ENCODE measurements at regions not wholly inside any gene's neighbourhood (a gene's known extent, or its start where the extent isn't known, plus 50 kb on each side); places are given as distances from the start of the nearest gene placed in this dataset.

DNA sequence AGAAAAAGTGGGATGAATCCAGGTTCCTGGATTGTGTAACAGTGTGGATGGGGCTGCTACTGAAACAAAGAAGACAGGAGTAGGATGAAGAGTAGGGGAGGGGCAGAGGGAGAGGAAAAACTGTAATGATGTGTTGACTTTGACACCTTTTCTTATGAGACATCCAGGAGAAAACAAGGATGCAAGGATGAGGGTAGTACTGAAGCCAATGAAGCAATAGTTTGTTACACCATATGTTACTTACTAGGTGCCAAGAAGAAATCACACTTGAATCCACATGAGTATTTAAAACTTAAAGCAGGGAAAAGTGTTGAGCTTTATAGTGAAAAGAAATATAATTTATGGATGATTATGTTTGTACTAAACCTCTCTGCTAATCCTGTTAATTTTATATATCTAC is 420.6 kb downstream of the ARL4A start:
- Histone ChIP-seq H3K27ac (ENCODE audit: low read depth, low read length) (no peak overlapping the region), H3K4me3 (ENCODE audit: low read length) (no peak overlapping the region), H3K9me3 (ENCODE audit: control insufficient read depth, insufficient read depth, low read length) (peaks cover 7% of the 10 kb centered on the region; the same call in 1 of the 2 replicates), H3K4me2 (ENCODE audit: low read length) (no peak overlapping the region), H4K20me1 (ENCODE audit: control insufficient read depth, insufficient read depth, low read depth, low read length) (no peaks in the 10 kb centered on the region), H3K27me3 (ENCODE audit: control insufficient read depth, low read length) (no peaks in the 10 kb centered on the region), H3K9me2 (replicated peaks; ENCODE audit: control insufficient read depth, low read length) (no peaks in the 10 kb centered on the region), H3K79me2 (ENCODE audit: control insufficient read depth, low read length) (no peaks in the 10 kb centered on the region), H3K36me3 (ENCODE audit: control insufficient read depth, low read length) (no peaks in the 10 kb centered on the region), H3F3A (ENCODE audit: control insufficient read depth, insufficient read depth) (no peaks in the 10 kb centered on the region), H3K4me1 (ENCODE audit: control insufficient read depth, low read length) (no peaks in the 10 kb centered on the region)
- TF ChIP-seq EZH2phosphoT487 (IDR thresholded peaks at IDR 0.05; ENCODE audit: borderline replicate concordance, low read length): no peak
- TF ChIP-seq, protein P1, sequence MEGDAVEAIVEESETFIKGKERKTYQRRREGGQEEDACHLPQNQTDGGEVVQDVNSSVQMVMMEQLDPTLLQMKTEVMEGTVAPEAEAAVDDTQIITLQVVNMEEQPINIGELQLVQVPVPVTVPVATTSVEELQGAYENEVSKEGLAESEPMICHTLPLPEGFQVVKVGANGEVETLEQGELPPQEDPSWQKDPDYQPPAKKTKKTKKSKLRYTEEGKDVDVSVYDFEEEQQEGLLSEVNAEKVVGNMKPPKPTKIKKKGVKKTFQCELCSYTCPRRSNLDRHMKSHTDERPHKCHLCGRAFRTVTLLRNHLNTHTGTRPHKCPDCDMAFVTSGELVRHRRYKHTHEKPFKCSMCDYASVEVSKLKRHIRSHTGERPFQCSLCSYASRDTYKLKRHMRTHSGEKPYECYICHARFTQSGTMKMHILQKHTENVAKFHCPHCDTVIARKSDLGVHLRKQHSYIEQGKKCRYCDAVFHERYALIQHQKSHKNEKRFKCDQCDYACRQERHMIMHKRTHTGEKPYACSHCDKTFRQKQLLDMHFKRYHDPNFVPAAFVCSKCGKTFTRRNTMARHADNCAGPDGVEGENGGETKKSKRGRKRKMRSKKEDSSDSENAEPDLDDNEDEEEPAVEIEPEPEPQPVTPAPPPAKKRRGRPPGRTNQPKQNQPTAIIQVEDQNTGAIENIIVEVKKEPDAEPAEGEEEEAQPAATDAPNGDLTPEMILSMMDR (IDR thresholded peaks at IDR 0.05; ENCODE audit: low read depth, low read length, poor library complexity, severe bottlenecking): no peak

DNA sequence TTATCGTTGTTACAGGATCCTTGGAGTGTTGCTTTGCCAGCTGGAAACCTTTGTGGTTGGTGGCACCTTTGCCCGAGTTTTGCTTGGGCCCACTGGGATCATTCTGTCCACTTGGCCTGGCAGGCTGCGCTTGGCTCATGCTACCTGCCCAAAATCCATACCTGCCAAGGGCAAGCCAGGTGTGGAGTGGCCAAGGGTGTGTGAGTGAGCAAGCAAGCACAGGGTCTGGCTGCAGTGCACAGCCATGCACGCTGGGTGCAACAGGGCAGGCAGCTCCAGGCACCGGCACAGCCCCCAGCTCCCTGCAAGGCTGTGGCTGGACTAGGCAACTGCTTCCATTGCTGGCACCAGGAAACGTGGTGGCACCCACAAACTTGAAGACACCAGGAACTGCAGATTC is 421.8 kb downstream of the ARL4A start:
- no peaks in the 10 kb centered on the region for H3K4me1 ChIP-seq (ENCODE audit: control insufficient read depth, low read length)
- H3K36me3 ChIP-seq (ENCODE audit: control insufficient read depth, low read length): no peaks in the 10 kb centered on the region
- no peaks in the 10 kb centered on the region for H3K9me2 ChIP-seq (replicated peaks; ENCODE audit: control insufficient read depth, low read length)
- H3K4me2 ChIP-seq (ENCODE audit: low read length): no peak overlapping the region
- H3K9me3 ChIP-seq (ENCODE audit: control insufficient read depth, insufficient read depth, low read length): peaks cover 7% of the 10 kb centered on the region; the same call in 1 of the 2 replicates
- no peak overlapping the region for H3K27ac ChIP-seq (ENCODE audit: low read depth, low read length)
- no peaks in the 10 kb centered on the region for H3F3A ChIP-seq (ENCODE audit: control insufficient read depth, insufficient read depth)
- H3K27me3 ChIP-seq (ENCODE audit: control insufficient read depth, low read length): no peaks in the 10 kb centered on the region
- H3K79me2 ChIP-seq (ENCODE audit: control insufficient read depth, low read length): no peaks in the 10 kb centered on the region
- H3K4me3 ChIP-seq (ENCODE audit: low read length): no peak overlapping the region
- no peaks in the 10 kb centered on the region for H4K20me1 ChIP-seq (ENCODE audit: control insufficient read depth, insufficient read depth, low read depth, low read length)
- TF ChIP-seq, protein P1 (IDR thresholded peaks at IDR 0.05; ENCODE audit: low read depth, low read length, poor library complexity, severe bottlenecking): no peak
- no peak for TF ChIP-seq EZH2phosphoT487 (IDR thresholded peaks at IDR 0.05; ENCODE audit: borderline replicate concordance, low read length)

DNA sequence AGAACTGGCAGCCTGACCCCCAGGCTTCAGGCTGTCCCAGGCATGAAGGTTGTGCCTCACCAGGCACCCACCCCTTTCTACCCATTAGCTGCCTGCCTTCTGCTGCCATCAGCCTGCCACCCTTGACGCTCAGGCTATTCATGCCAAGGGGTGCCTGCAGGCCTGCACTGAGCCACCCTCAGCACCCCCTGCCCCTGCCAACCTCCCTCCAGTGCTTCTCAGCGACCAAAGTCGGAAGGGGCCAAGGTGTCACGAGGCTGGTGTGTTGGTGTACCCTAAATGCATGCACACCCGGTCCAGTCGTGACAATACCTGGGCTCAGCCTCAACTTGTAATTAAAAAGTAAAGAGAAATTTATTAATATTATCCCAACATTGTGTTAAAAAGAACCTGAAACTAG is 422.7 kb downstream of the ARL4A start:
- Histone ChIP-seq H3F3A (ENCODE audit: control insufficient read depth, insufficient read depth) (no peaks in the 10 kb centered on the region), H3K4me3 (ENCODE audit: low read length) (no peak overlapping the region), H3K79me2 (ENCODE audit: control insufficient read depth, low read length) (no peaks in the 10 kb centered on the region)

More for the DNA sequence above, 422.7 kb downstream of the ARL4A start:
- TF ChIP-seq, protein P1 (IDR thresholded peaks at IDR 0.05; ENCODE audit: low read depth, low read length, poor library complexity, severe bottlenecking): no peak
- TF ChIP-seq EZH2phosphoT487 (IDR thresholded peaks at IDR 0.05; ENCODE audit: borderline replicate concordance, low read length): no peak
- H3K27ac ChIP-seq (ENCODE audit: low read depth, low read length): no peak overlapping the region
- H3K36me3 ChIP-seq (ENCODE audit: control insufficient read depth, low read length): no peaks in the 10 kb centered on the region
- no peaks in the 10 kb centered on the region for H4K20me1 ChIP-seq (ENCODE audit: control insufficient read depth, insufficient read depth, low read depth, low read length)
- no peaks in the 10 kb centered on the region for H3K4me1 ChIP-seq (ENCODE audit: control insufficient read depth, low read length)
- H3K9me3 ChIP-seq (ENCODE audit: control insufficient read depth, insufficient read depth, low read length): peaks cover 7% of the 10 kb centered on the region; the same call in 1 of the 2 replicates
- no peak overlapping the region for H3K4me2 ChIP-seq (ENCODE audit: low read length)
- no peaks in the 10 kb centered on the region for H3K9me2 ChIP-seq (replicated peaks; ENCODE audit: control insufficient read depth, low read length)
- H3K27me3 ChIP-seq (ENCODE audit: control insufficient read depth, low read length): no peaks in the 10 kb centered on the region

All from DOHH2 (cell line).